GM19240 (cell line): ENCODE measurements at regions not wholly inside any gene's neighbourhood (a gene's known extent, or its start where the extent isn't known, plus 50 kb on each side); places are given as distances from the start of the nearest gene placed in this dataset.

Experiments
- DNase-seq: peaks from one replicate; pipeline ENCODE4 v3.0.0; 2011; ENCODE audit warnings: low spot score; ENCODE audit not compliant: insufficient read length

DNA sequence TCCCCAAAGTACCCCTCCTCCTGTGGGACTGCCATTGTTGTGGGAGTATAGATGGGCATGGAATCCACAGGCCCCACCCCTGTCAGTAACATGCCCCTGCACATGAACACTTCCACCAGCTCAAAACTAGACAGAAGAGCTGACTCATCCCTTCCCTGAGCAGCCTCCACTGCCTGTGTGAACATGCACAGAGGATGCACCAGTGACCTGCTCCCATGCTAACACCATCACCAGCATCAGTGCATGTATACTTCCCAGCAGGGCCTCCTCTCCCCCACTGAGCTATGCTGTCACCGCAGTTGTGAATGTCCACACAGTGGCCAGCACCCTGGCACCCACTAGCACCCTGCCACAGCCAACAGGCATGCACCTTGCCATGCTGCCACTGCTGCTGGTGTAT, 939.8 kb downstream of the EFNA5 start:
- DNase-seq, result no peak

DNA sequence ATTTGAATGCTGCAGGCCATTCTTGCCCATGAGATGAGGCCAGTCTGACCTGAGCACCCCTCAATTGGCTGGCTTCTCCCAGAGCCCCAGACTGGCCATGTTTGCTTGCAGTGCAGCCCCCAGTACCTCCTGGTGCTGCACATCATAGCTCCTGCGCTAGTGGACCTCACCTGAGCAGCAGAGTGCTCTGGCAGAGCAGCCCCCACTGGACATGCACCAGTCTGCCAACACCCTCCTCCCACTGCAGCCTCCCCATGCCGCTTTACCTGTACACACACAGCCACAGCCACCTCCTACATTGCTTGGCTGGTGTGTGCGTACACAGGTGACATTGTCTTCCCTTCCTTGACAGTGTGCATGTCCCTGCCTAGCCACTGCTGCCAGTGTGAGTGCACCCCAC, 940.2 kb downstream of the EFNA5 start:
- no peak for DNase-seq

DNA sequence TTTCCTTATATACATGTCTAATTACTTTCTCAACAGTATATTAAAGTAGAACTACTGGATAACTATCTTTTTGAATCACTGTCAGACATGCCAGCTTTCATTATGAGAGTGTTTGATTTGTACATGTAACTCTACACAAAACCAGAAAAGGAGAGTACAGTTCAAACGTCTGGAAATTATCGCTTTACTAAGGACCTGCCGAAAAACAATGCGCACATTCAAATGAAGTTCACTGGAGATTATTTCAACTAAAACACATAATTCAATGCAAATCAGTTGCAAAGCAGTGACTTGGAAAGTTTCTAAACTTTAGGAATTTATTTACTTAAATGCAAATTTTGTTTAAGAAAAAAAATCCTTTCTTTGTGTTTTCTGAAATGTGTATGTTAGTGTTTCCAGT, 942.5 kb downstream of the EFNA5 start:
- no peak for DNase-seq

DNA sequence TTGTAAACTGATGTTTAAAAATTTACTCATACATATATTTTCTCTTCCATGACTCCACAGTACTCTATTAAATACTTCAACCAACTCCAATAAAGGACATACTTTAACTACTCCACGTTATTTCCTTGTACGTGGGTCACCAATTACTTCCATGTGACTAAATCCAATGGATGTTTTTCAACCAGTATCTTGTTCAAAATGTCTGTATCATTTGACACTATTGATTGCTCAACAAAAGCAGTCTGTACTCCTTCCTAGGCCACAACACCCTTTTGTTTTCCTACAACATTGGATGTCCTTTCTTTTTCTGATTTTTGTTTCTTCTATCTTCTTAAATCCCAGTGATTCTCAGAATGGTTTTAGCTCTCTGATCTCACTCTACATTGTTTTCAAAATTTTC, 943.7 kb downstream of the EFNA5 start:
- DNase-seq, result no peak

DNA sequence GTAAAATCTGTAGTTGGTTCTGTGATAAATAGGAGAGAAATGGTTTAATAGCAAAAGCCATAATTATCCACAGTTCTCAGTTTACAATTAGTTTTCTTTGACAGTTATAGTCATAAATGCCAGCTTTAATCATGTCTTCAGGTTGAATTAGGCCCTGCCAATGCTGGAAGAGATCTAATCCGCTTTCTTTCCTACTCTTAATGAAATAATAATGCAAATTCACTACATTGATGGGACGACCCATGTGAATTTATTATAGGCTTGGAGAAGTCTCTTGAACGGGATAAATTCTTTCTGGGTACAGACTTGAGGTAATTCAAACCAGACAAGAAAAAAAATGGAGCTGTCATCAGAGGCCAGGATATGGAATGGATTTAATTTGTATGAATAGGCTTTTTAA, 950.4 kb downstream of the EFNA5 start:
- DNase-seq, result no peak

DNA sequence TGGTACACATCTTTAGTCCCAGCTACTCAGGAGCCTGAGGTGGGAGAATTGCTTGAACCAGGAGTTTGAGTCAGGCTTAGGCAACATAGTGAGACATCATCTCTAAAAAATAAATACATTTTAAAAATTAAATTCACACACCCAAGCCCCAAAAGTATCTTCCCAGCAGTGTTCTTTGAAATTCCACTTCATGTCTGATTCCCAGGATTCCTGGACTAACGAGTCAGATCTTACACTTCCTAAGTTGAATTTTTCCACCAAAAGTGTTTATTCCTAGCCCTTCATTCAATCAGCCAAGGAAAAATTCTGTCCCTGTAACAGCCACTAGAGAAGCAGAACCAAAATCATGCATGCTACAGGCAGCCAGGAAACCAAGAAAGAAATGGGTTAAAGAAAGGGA, 970.9 kb downstream of the EFNA5 start:
- no peak for DNase-seq

DNA sequence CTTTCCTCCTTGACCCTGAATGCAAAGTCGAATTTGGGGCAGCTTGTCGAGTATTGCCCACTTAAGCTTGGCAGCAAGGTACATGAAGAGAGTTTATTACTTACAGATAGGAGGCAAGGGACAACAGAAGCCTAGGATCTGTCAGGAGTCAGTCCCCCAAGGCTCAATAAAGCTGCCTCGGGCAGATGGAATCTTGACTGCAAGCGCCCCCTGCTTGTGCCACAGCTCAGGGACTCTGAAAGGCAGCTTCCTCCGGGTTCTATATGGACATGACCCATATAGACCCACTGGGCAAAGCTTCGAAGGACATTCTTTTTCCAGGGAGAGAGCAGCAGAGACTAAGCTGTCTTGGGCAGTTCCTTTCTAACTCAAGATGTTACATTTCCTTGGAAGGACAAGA, 971.5 kb downstream of the EFNA5 start:
- DNase-seq, result no peak

DNA sequence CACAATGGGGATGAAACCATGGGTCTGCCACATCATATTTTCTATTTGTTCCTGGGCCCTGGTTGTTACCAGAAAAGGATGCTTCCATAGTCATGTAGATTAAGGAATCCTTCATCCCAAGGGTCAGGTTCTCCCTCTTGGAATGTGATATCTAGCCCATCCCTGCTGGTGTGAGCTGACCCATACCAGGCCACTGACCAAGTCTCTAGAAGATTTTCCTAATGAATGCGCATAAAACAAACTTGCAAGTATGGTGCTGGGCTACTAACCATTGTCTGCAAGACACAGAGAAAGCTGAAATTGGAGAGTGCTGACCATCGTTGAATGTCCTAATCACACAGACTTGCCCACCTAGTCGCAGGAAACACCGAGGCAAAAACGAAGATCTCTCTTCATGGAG, 972.6 kb downstream of the EFNA5 start:
- no peak for DNase-seq

DNA sequence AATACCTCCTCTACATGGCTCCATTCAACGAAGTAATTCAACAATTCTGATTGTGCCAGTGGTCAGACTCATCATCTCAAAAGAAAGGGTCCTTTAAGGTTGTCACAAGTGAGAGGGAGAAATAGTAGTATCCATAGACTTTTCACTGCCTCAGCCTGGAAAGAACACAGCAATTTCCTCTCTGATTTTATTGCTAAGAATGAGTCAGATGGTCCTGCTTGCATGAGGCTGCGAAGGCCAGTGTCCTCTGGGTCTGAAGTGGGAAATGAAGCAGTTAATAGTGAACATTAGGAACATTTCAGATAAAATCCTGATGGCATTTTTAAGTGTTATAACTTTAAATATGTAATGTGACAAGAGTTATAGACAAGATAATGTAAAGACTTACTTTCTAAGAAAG, 979.0 kb downstream of the EFNA5 start:
- DNase-seq, result no peak

DNA sequence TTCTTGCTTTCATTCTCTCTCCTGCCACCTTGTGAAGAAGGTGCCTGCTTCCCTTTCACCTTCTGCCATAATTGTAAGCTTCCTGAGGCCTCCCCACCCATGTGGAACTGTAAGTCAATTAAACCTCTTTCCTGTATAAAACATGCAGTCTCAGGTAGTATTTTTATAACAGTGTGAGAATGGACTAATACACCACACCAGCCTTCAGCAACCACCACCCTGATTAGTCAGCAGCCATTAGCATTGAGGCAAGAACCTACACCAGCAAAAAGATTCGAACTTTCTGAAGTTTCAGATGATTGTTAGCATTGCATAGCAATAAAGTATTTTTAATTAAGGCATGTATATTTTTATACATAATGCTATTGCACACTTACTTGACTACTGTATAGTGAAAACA, 980.2 kb downstream of the EFNA5 start:
- DNase-seq, result no peak

DNA sequence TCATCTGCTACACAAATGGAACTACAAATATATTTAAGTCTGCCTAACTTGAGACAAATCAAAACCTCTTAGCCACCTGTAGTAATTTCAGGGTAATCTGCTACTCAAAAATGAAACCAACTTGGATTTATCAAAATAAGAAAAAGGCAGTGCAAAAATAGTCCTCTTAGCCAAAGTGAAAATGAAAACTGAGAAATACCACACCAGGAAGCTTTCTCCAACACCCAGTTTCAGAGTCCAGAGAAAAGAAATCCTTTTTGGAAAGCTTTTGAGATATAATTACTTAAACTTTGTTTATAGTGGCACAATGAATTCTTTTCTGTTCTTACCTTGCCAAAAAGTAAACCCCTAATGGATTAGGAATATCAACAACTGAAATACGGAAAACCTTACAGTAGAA, 990.4 kb downstream of the EFNA5 start:
- no peak for DNase-seq

DNA sequence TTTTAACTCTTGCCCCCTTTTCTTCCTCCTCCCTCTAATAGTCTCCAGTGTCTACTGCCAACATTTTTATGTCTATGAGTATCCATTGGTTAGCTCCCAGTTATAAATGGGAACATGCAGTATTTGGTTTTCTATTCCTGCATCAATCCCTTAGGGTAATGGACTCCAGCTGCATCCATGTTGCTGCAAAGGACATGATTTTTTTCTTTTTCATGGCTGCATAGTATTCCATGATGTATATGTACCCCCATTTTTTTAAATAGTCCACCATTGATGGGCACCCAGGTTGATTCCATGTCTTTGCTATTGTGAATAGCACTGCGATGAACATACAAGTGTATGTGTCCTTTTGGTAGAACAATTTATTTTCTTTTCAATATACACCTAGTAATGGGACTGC, 993.7 kb downstream of the EFNA5 start:
- no peak for DNase-seq

DNA sequence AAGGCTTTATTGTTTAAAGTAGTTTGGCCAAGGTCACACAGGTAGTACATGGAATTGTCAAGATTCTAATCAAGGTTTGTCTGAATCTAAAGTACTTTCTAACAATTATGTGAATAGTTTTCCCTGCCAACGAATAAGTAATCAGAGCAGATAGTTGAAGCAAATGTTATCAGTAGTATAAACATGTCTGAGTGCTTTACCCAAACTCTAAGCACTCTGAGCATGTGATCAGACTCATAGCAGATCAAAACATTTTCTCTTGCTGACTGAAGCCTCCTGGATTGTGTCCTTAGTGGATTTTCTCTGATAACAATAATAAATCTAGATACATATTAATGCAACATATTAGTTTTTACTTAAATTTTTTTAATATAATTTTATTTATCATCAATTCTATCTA, 995.0 kb downstream of the EFNA5 start:
- DNase-seq, result no peak

DNA sequence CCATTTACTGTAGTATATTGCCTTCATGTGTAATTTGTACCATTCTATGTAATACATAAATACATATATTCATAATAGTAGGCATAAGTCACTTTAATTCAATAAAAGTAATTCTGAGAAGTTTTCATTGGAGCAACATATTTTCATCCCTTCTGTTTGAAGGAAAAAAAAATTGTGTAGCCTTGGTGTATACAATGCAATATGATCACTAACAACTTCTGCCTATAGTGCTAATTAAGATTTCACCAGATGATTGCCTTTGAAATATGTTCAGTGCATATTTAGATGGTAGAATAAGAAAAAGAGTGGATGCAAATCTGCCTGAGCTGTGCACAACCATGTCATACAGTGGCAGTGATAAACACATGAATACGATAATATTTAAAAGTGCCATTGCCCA, 996.8 kb downstream of the EFNA5 start:
- DNase-seq, result no peak

DNA sequence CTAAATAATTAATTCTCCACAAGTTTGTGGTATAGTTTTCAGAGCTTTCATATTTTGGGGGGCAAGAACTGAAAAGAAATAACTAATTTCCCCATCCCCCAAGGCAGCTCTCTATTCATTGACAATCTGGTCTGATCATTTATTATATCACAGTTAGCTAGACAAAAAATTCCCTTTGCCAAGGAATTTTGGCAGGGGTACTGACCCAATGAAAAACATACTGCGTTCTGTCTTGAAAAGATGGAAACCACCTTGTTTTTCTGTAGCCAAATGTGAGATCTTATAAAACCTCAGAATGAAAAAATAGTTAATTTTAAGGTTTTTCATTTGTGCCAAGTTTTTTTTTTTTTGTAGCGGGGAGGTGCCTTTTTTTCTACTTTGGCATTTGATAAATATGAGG, 1008.9 kb downstream of the EFNA5 start:
- no peak for DNase-seq

DNA sequence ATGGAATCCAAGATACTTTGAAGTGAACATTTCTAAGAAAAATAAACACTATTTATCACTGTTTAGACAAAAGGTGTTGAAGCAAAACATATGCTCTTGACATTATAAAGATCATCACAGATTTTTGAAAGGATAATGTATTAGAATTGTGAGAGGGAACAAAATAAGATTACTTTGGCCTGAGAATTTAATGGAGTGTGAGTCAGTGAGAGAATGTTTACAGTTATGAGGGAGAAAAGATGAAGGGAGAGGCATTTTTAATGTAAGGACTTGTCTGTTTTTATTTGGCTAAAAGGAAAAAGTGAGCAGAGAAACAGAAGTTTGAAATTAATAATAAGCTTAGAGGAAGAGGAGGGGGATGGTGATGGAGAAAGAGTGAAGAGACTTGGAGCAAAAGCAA, 1010.1 kb downstream of the EFNA5 start:
- no peak for DNase-seq

DNA sequence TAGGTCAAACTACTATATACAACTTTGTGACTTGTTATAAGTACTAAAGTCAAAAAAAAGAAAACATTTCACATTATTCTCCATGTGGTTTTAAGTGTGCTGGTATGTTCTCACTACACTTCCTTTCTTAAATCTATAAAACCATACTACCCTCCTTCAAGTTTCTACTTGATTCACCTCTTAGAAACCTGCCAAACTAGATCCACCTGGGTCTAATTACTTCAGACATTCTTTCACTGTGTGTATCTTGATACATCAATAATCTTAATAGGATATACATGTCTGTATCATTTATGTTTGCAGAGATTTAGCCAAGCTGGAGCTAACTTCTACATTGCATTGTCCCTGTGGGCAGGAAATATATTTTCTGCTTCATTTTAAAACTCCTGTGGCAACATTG, 1012.6 kb downstream of the EFNA5 start:
- DNase-seq, result no peak

DNA sequence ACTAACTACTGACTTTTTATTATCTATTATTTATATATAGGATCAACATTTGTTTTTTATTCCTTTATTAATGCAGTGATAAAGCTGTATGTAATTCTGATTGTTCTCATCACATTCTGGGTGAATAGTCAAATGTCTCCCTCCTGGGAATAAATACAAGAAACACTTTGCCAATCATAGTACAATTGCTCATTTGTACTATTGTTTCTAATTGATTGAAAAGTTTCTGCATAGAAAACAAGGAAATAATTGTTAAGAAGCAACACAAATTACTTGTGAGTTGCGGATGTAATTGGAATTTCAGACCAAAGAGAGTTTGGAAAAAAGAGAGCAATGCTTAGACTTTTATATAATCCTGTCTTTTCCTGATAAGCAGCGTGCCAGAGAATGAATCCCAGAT, 1013.9 kb downstream of the EFNA5 start:
- no peak for DNase-seq

DNA sequence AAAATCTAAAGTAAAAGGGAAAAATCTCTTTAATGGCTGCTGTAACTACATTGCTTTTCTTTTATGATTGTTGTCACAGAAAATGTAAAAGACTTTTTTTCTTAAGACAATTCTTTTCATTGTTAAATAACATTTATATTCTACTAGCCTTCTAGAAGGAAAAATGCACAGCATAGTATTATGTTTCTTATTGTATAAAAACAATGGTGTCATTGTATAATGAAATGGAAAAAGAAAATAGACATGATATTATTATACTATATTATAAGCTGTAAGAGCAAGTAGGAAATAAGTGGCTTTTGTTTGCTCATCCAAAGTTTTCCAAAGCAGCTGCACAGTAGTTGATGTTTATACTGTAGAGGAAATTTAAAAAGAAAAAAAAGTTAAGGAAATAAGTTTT, 1021.7 kb downstream of the EFNA5 start:
- no peak for DNase-seq

DNA sequence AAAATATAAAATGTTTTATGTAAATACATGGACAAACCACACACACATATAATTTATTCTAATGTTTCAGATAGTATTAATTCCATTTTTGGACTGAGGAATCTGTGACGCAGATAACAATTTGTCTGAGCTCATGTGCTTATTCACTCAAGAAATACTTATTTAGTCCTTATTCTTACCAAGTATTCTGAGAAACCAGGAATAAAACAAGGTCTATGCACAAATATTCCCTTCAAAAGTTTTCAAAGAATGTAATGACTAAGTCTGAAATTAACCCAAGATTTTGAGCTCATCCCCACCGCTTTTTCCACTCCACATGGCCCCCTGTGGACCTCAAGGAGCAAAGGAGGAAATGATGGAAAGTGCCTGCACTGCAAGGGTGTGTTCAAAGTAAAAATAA, 1022.3 kb downstream of the EFNA5 start:
- no peak for DNase-seq

DNA sequence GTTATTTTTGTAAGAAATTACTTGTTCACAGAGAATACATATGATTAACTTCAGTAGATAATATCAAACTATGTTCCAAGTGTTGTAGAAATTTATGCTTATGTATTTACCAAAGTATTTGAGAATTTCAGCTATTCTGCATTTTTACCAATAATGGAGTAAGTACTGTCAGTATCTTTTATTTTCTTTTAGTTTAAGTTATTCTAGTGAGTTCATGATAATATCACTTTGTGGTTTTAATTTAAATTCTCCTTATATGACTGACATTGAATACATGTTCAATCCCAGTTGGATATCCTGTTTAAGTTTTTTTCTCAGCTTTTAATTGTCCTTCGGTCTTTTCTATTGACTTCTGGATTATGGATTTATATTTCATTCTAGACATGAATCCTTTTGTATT, 1024.6 kb downstream of the EFNA5 start:
- no peak for DNase-seq

DNA sequence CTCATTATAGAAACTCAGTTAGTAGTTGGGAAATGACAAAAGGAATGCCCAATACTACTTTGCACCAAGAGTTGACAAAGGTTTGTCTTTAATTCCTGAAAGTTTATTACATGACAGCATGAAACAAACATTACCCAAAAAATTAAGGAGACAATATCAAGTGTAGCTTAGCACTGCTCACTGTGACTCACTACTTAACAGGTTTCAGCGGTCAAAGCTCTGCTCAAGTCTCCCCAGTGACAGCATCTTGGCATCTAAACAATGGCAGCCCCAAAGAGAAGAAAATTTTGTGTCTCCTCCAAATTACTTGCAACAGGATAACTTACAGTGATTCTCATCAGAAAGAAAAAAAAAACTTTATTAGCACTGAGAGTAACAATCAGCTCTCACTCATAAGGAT, 1030.2 kb downstream of the EFNA5 start:
- no peak for DNase-seq

DNA sequence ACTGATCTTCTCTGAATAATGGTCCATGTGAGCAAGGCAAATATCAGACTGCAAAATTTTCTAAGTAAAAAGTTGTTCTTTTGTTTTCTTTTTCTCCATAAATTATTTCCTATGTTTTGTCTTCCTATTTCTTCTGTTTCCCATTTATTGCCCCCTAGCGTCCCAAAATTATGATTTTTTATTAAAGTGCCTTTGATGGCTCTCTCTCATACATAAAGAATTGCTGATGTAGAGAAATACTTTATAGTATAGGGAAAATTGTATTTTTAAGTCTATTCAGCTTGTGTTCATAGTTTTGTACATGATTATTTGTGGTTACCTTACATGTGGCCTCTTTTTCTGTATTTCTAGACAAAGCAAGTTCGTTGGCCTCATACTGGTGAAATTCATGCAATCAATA, 1031.2 kb downstream of the EFNA5 start:
- no peak for DNase-seq

DNA sequence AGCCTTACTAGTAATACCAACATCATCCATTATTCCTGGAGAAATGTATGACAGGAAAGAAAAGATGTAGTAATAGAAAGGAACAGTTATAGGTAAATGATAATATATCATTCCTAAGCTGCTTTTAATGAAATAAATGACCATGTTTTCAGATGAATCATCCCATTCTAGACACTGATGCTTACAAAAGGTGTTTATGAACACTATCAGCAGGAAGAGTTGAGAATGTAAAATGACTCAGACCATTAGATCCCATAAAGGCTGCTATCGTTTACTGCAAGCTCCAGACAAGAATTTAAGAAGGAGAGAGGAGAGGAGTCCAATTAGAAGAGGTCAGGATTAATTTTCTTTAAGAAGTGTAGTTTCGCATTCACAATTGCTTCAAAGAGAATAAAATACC, 1033.5 kb downstream of the EFNA5 start:
- DNase-seq, result no peak

DNA sequence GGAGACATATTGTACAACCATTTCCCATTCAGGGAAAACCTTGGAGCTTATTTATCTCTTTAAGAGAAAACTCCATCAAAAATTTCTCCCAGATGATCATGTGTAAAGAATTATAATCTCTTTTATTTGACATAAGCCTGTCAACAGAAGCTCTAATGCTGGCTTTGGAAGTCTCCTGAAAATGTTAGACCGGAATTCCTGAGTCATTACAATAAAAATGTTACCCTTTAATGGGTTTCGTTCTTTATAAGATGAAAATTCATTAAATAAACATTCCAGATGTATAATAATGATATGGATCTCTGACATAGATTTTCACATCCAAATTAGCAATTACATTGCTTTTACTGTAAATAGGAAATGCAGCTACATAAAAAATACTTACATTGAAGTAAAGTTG, 1036.4 kb downstream of the EFNA5 start:
- no peak for DNase-seq
